Lung (tissue), 11 donors: ENCODE measurements at regions not wholly inside any gene's neighbourhood (a gene's known extent, or its start where the extent isn't known, plus 50 kb on each side); places are given as distances from the start of the nearest gene placed in this dataset.

Source experiments
- ATAC-seq: fragments of 200-7000 bp; cut with Tn5 transposase; one replicate; pipeline ENCODE4 v1.9.1; 2020; ENCODE audit warnings: moderate number of reproducible peaks; ENCODE audit not compliant: insufficient read depth, low FRiP score
- DNase-seq, 3 donors: peaks; one replicate each; pipeline ENCODE4 v3.0.0-alpha.2; 2013 to 2017
- H3K27ac ChIP-seq, 2 donors: one replicate each; pipeline ENCODE4 v1.5.1; 2013; ENCODE audit warnings: mild to moderate bottlenecking in 2 of 2, moderate library complexity in 2 of 2, control low read depth in 1 of 2, inconsistent platforms in 1 of 2, low read depth in 1 of 2, low read length in 1 of 2
- H3K27me3 ChIP-seq, 3 donors: one replicate each; pipeline ENCODE4 v1.5.1; 2013; ENCODE audit warnings: low read length in 2 of 3; ENCODE audit not compliant: control insufficient read depth in 3 of 3, insufficient read depth in 3 of 3
- H3K36me3 ChIP-seq, 4 donors: one replicate each; pipeline ENCODE4 v1.5.1; 2013; ENCODE audit warnings: low read length in 4 of 4, mild to moderate bottlenecking in 1 of 4, moderate library complexity in 1 of 4; ENCODE audit not compliant: control insufficient read depth in 4 of 4, insufficient read depth in 4 of 4
- H3K4me1 ChIP-seq, 5 donors: one replicate each; pipeline ENCODE4 v1.5.1; 2013; ENCODE audit warnings: low read length in 5 of 5, mild to moderate bottlenecking in 2 of 5, moderate library complexity in 1 of 5; ENCODE audit not compliant: control insufficient read depth in 5 of 5, insufficient read depth in 5 of 5
- H3K4me3 ChIP-seq: one replicate; pipeline ENCODE4 v1.5.1; 2013; ENCODE audit warnings: mild to moderate bottlenecking, control low read depth, moderate library complexity
- H3K9ac ChIP-seq, 2 donors: one replicate each; pipeline ENCODE4 v1.5.1; 2013; ENCODE audit warnings: low read length in 2 of 2, control low read depth in 1 of 2; ENCODE audit not compliant: insufficient read depth in 1 of 2
- H3K9me3 ChIP-seq, 4 donors: one replicate each; pipeline ENCODE4 v1.5.1; 2013; ENCODE audit warnings: low read length in 3 of 4, mild to moderate bottlenecking in 1 of 4, moderate library complexity in 1 of 4; ENCODE audit not compliant: control insufficient read depth in 4 of 4, insufficient read depth in 3 of 4
- CTCF ChIP-seq: IDR thresholded peaks from 2 replicates; pipeline ENCODE4 v1.5.1; 2012; ENCODE audit warnings: mild to moderate bottlenecking; ENCODE audit errors: control extremely low read depth, extremely low read depth
- WGBS, 2 donors: extraction: QIAGEN DNeasy Blood & Tissue Kit; methylation state at CpG; one replicate each; pipeline ENCODE4 v1.1.7; 2013; 5-methylcytosine and 5-hydroxymethylcytosine counted together
- donor health status: control.
- donor health status: control.
- donor health status: Bipolar disorder and iron deficiency.
- donor health status: healthy.
- donor health status: DM: yes; HTN: yes; CAD: no.

- 78 to 82% methylated on average over 2 of the region's 2 CpGs for WGBS, 2 donors
Measured at GRCh38 chr5:20555034-20555433, 567.0 kb upstream of the CDH18 start.

GRCh38 chr5:20554001-20554400 is 566.0 kb upstream of the CDH18 start:
- no peak for TF ChIP-seq CTCF
- no peak for DNase-seq
- Histone ChIP-seq H3K9me3 (no peaks in the 10 kb centered on the region), H3K4me3 (no peak overlapping the region), H3K27me3 (no peaks in the 10 kb centered on the region), H3K9ac (no peak overlapping the region), H3K4me1 (no peaks in the 10 kb centered on the region), H3K27ac (no peak overlapping the region), H3K36me3 (no peaks in the 10 kb centered on the region)
- no peak for ATAC-seq
- WGBS, 2 donors = 75 to 82% methylated on average over 2 of the region's 2 CpGs

More at GRCh38 chr5:20555034-20555433, 567.0 kb upstream of the CDH18 start:
- Histone ChIP-seq H3K36me3 (no peaks in the 10 kb centered on the region), H3K9me3 (peaks cover 0 to 4% (median 0%) of the 10 kb centered on the region in 4 donors), H3K9ac (no peak overlapping the region), H3K27ac (no peak overlapping the region), H3K4me3 (no peak overlapping the region), H3K4me1 (no peaks in the 10 kb centered on the region), H3K27me3 (no peaks in the 10 kb centered on the region)
- no peak for ATAC-seq
- no peak for TF ChIP-seq CTCF
- DNase-seq = no peak

- H3K9me3 ChIP-seq = no peaks in the 10 kb centered on the region
- no peaks in the 10 kb centered on the region for H3K36me3 ChIP-seq
- DNase-seq = no peak
- 71 to 76% methylated on average over 4 of the region's 4 CpGs for WGBS, 2 donors
- no peak overlapping the region for H3K4me3 ChIP-seq
- H3K9ac ChIP-seq = no peak overlapping the region
- H3K27ac ChIP-seq = no peak overlapping the region
- no peaks in the 10 kb centered on the region for H3K27me3 ChIP-seq
- H3K4me1 ChIP-seq = no peaks in the 10 kb centered on the region
- TF ChIP-seq CTCF = no peak
- no peak for ATAC-seq
Measured at GRCh38 chr5:20537911-20538703, 550.1 kb upstream of the CDH18 start.

DNA sequence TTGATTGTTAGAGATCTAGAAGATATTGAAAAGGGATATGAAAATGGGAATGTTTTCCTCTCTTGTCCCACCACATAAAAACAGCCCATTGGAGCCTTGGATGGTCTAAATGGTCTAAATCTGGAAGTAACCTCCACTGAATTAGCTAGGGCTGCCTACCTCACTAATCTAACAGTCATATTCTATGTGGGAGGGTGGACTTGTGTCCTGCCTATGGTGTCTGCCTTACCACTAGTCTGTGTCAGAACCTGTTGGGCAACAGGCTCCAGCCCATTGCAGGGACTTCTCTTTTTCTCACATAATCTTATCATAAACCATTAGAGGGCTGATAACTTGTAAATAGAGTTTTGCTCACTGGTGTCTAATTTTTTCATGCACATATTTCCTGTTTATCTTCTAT is 548.8 kb upstream of the CDH18 start:
- DNase-seq = no peak
- TF ChIP-seq CTCF = no peak
- H3K9me3 ChIP-seq = no peaks in the 10 kb centered on the region
- no peaks in the 10 kb centered on the region for H3K36me3 ChIP-seq
- H3K9ac ChIP-seq = no peak overlapping the region
- ATAC-seq = no peak
- H3K27me3 ChIP-seq = no peaks in the 10 kb centered on the region
- H3K27ac ChIP-seq = no peak overlapping the region
- no peaks in the 10 kb centered on the region for H3K4me1 ChIP-seq
- no peak overlapping the region for H3K4me3 ChIP-seq
